DND-41 (cell line): ENCODE measurements at regions not wholly inside any gene's neighbourhood (a gene's known extent, or its start where the extent isn't known, plus 50 kb on each side); places are given as distances from the start of the nearest gene placed in this dataset.

Experiments
- ATAC-seq: fragments of 200-7000 bp; cut with Tn5 transposase; 3 replicates; pipeline ENCODE4 v1.9.1; 2021; ENCODE audit warnings: low read depth; ENCODE audit not compliant: insufficient read depth
- DNase-seq: peaks from one replicate; pipeline ENCODE4 v3.0.0-alpha.2; 2020
- H2AFZ ChIP-seq: 2 replicates; pipeline ENCODE4 v1.6.0; 2012; ENCODE audit warnings: low read depth, low read length
- H3K27ac ChIP-seq: 2 replicates; pipeline ENCODE4 v1.5.1; 2012; ENCODE audit warnings: low read length, inconsistent platforms
- H3K27me3 ChIP-seq: fragments of 200-600 bp; sonication (generic); 2 replicates; pipeline ENCODE4 v1.6.0; 2012; ENCODE audit warnings: low read length, mild to moderate bottlenecking, inconsistent platforms; ENCODE audit not compliant: insufficient read depth, poor library complexity
- H3K36me3 ChIP-seq: 2 replicates; pipeline ENCODE4 v1.5.1; 2012; ENCODE audit warnings: low read length, inconsistent platforms; ENCODE audit not compliant: insufficient read depth
- H3K4me1 ChIP-seq: 2 replicates; pipeline ENCODE4 v1.5.1; 2012; ENCODE audit warnings: mild to moderate bottlenecking, low read length; ENCODE audit not compliant: insufficient read depth
- H3K4me2 ChIP-seq: 2 replicates; pipeline ENCODE4 v1.6.0; 2012; ENCODE audit warnings: mild to moderate bottlenecking, moderate library complexity, low read length, inconsistent platforms; ENCODE audit not compliant: insufficient read depth
- H3K4me3 ChIP-seq, 2 experiments: fragments of 200-600 bp in 1 of 2; shearing (Covaris generic) in 1 of 2; 2 replicates each; pipeline ENCODE4 v1.5.1; 2012 to 2016; ENCODE audit warnings: inconsistent platforms in 2 of 2, low read length in 2 of 2, mild to moderate bottlenecking in 2 of 2, low read depth in 1 of 2, moderate library complexity in 1 of 2
- H3K79me2 ChIP-seq: 2 replicates; pipeline ENCODE4 v1.6.0; 2012; ENCODE audit warnings: low read length, inconsistent platforms; ENCODE audit not compliant: insufficient read depth
- H3K9ac ChIP-seq: 2 replicates; pipeline ENCODE4 v1.6.0; 2012; ENCODE audit warnings: low read depth, mild to moderate bottlenecking, inconsistent platforms, low read length, moderate library complexity
- H3K9me3 ChIP-seq: 2 replicates; pipeline ENCODE4 v1.5.1; 2012; ENCODE audit warnings: low read length, moderate library complexity, mild to moderate bottlenecking, inconsistent platforms; ENCODE audit not compliant: insufficient read depth, severe bottlenecking
- H4K20me1 ChIP-seq: 2 replicates; pipeline ENCODE4 v1.6.0; 2012; ENCODE audit warnings: low read length; ENCODE audit not compliant: insufficient read depth
- CTCF ChIP-seq: IDR thresholded peaks from 2 replicates; pipeline ENCODE4 v1.5.1; 2012; ENCODE audit warnings: borderline replicate concordance, low read length, moderate library complexity, mild to moderate bottlenecking; ENCODE audit not compliant: poor library complexity, severe bottlenecking; ENCODE audit errors: extremely low read depth
- EZH2 ChIP-seq: IDR thresholded peaks from 3 replicates; pipeline ENCODE4 v1.6.1; 2012; ENCODE audit warnings: borderline replicate concordance, low read depth, mild to moderate bottlenecking, moderate library complexity, low read length, inconsistent platforms; ENCODE audit not compliant: severe bottlenecking

GRCh38 chr16:62224646-62225209, 188.5 kb upstream of the CDH8 start:
- TF ChIP-seq CTCF (no peak), EZH2 (no peak)

GRCh38 chr16:62216837-62217236, 180.6 kb upstream of the CDH8 start:
- DNase-seq (no peak), ATAC-seq (no peak)
- Histone ChIP-seq H3K36me3 (no peaks in the 10 kb centered on the region), H3K27ac (no peak overlapping the region), H3K79me2 (no peaks in the 10 kb centered on the region), H4K20me1 (no peaks in the 10 kb centered on the region), H3K27me3 (no peaks in the 10 kb centered on the region), H2AFZ (no peak overlapping the region), H3K9me3 (no peaks in the 10 kb centered on the region), H3K4me3 (no peak overlapping the region), H3K4me1 (no peaks in the 10 kb centered on the region), H3K9ac (no peak overlapping the region), H3K4me2 (no peak overlapping the region)
- TF ChIP-seq EZH2 (no peak), CTCF (no peak)

More at GRCh38 chr16:62224646-62225209, 188.5 kb upstream of the CDH8 start:
- DNase-seq = no peak
- no peak overlapping the region for H3K9ac ChIP-seq
- no peak for ATAC-seq
- H3K27ac ChIP-seq = no peak overlapping the region
- H3K27me3 ChIP-seq = no peaks in the 10 kb centered on the region
- no peak overlapping the region for H3K4me2 ChIP-seq
- H4K20me1 ChIP-seq = no peaks in the 10 kb centered on the region
- no peaks in the 10 kb centered on the region for H3K9me3 ChIP-seq
- no peaks in the 10 kb centered on the region for H3K79me2 ChIP-seq
- H3K4me1 ChIP-seq = no peaks in the 10 kb centered on the region
- H3K4me3 ChIP-seq = no peak overlapping the region
- no peak overlapping the region for H2AFZ ChIP-seq
- no peaks in the 10 kb centered on the region for H3K36me3 ChIP-seq

GRCh38 chr16:62213763-62214162, 177.5 kb upstream of the CDH8 start:
- H3K9ac ChIP-seq = no peak overlapping the region
- H3K36me3 ChIP-seq = no peaks in the 10 kb centered on the region
- no peak overlapping the region for H3K4me3 ChIP-seq
- no peaks in the 10 kb centered on the region for H3K79me2 ChIP-seq
- H4K20me1 ChIP-seq = no peaks in the 10 kb centered on the region
- peak; percentile 37 for DNase-seq
- TF ChIP-seq CTCF (peak; percentile 69), EZH2 (no peak)
- H3K27me3 ChIP-seq = no peaks in the 10 kb centered on the region
- H2AFZ ChIP-seq = no peak overlapping the region
- no peak overlapping the region for H3K4me2 ChIP-seq
- H3K4me1 ChIP-seq = peaks cover 21% of the 10 kb centered on the region
- ATAC-seq = peak; percentile 68
- no peak overlapping the region for H3K27ac ChIP-seq
- H3K9me3 ChIP-seq = no peaks in the 10 kb centered on the region

- Histone ChIP-seq H3K9ac (peak overlapping the region; percentile 39; the same call in 1 of the 2 replicates), H3K9me3 (no peaks in the 10 kb centered on the region), H3K27ac (peak overlapping the region; percentile 81), H3K27me3 (no peaks in the 10 kb centered on the region), H3K36me3 (no peaks in the 10 kb centered on the region), H3K4me2 (peak overlapping the region; percentile 51), H2AFZ (peak overlapping the region; percentile 71), H4K20me1 (no peaks in the 10 kb centered on the region), H3K79me2 (no peaks in the 10 kb centered on the region), H3K4me3 (peak overlapping the region in 1 of 2 experiments; percentile 39; a peak in 2 of 4 replicates), H3K4me1 (peaks cover 43% of the 10 kb centered on the region)
- ATAC-seq (peak; percentile 80), DNase-seq (peak; percentile 15)
- TF ChIP-seq CTCF (no peak), EZH2 (no peak)
These were observed 172.7 kb upstream of the CDH8 start for GRCh38 chr16:62208934-62209333.
